Thyroid gland (tissue), 4 donors: ENCODE measurements at regions not wholly inside any gene's neighbourhood (a gene's known extent, or its start where the extent isn't known, plus 50 kb on each side); places are given as distances from the start of the nearest gene placed in this dataset.

Source experiments
- CTCF ChIP-seq, 6 experiments: fragments of 200-600 bp in 3 of 6; fragments of 450-650 bp in 3 of 6; sonication (generic) in 3 of 6; IDR thresholded peaks; one replicate each; pipeline ENCODE4 v1.5.1; 2016 to 2019; ENCODE audit warnings: antibody characterized with exemption in 6 of 6, mild to moderate bottlenecking in 2 of 6, inconsistent platforms in 1 of 6, moderate library complexity in 1 of 6
- POLR2A ChIP-seq, 2 donors: fragments of 450-650 bp; IDR thresholded peaks; one replicate each; pipeline ENCODE4 v1.6.1; 2017; ENCODE audit warnings: antibody characterized with exemption in 2 of 2, mild to moderate bottlenecking in 2 of 2, moderate library complexity in 1 of 2

- no peak for TF ChIP-seq CTCF (IDR thresholded peaks at IDR 0.05)
- TF ChIP-seq POLR2A (IDR thresholded peaks at IDR 0.05) = no peak
Observed at GRCh38 chr11:79623375-79623774, 182.5 kb upstream of the TENM4 start.
